ENCODE measurements at regions not wholly inside any gene's neighbourhood (a gene's known extent, or its start where the extent isn't known, plus 50 kb on each side); places are given as distances from the start of the nearest gene placed in this dataset.

DNA sequence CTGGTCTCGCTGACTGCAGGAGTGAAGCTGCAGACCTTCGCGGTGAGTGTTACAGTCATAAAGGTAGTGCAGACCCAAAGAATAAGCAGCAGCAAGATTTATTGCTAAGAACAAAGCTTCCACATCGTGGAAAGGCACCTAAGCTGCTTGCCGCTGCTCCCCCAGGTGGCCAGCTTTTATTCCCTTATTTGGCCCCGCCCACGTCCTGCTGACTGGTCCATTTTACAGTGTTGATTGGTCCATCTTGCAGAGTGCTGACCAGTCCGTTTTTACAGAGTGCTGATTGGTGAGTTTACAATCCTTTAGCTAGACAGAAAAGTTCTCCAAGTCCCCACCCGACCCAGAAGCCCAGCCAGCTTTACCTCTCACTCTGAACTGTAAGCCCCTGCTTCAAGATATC lies 227.8 kb downstream of the ABCC12 start:
- Histone ChIP-seq H4K20me1 (ENCODE audit: insufficient read depth, low read length) (no peaks in the 10 kb centered on the region), H3K36me3 (ENCODE audit: insufficient read depth, low read length) (no peaks in the 10 kb centered on the region), H3K4me1 (ENCODE audit: insufficient read depth, low read length, poor library complexity, severe bottlenecking) (no peaks in the 10 kb centered on the region), H2AFZ (ENCODE audit: low read length) (no peak overlapping the region), H3K4me2 (ENCODE audit: low read length) (no peak overlapping the region), H3K9me3 (ENCODE audit: low read length) (no peaks in the 10 kb centered on the region), H3K27ac (ENCODE audit: low read depth, low read length, poor library complexity, severe bottlenecking) (no peak overlapping the region), H3K79me2 (ENCODE audit: insufficient read depth, low read depth, low read length) (no peaks in the 10 kb centered on the region), H3K4me3 (ENCODE audit: low read depth, low read length, poor library complexity, severe bottlenecking) (no peak overlapping the region), H3K9me2 (ENCODE audit: insufficient read depth, low read length) (no peaks in the 10 kb centered on the region)
- BruUV-seq (replicated peaks) = no TSS peak
- intact Hi-C loops (cut with micrococcal nuclease; ENCODE audit: unreplicated experiment) = no loop called here
- TF ChIP-seq, protein P1, sequence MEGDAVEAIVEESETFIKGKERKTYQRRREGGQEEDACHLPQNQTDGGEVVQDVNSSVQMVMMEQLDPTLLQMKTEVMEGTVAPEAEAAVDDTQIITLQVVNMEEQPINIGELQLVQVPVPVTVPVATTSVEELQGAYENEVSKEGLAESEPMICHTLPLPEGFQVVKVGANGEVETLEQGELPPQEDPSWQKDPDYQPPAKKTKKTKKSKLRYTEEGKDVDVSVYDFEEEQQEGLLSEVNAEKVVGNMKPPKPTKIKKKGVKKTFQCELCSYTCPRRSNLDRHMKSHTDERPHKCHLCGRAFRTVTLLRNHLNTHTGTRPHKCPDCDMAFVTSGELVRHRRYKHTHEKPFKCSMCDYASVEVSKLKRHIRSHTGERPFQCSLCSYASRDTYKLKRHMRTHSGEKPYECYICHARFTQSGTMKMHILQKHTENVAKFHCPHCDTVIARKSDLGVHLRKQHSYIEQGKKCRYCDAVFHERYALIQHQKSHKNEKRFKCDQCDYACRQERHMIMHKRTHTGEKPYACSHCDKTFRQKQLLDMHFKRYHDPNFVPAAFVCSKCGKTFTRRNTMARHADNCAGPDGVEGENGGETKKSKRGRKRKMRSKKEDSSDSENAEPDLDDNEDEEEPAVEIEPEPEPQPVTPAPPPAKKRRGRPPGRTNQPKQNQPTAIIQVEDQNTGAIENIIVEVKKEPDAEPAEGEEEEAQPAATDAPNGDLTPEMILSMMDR (conservative IDR thresholded peaks at IDR 0.05; ENCODE audit: low read length) = peak; percentile 37; the same call in 1 of the 2 replicates
- no peak for TF ChIP-seq EZH2phosphoT487 (IDR thresholded peaks at IDR 0.05; ENCODE audit: borderline replicate concordance, low read depth, low read length)
- CTCF ChIA-PET (ENCODE audit: unreplicated experiment) = no interaction called here
- POLR2A ChIA-PET = no interaction called here
- peak; percentile 18 for DNase-seq (ENCODE audit: low spot score)

DNA sequence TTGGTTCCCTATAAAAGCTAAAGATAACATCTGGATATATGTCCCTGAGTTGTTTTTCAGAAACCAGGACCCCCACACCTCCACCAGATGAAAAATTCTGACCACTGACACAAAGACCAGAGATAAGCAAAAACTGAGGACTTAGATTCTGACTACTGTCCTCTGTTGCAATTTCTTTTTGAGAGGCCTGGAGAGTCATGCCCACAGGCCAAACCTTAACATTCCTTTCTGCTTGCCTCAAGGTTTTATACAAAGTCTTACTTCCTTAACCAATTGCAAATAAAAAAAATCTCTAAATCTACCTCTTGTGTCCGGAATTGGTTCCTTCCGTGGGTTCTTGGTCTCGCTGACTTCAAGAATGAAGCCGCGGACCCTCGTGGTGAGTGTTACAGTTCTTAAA lies 228.5 kb downstream of the ABCC12 start:
- Histone ChIP-seq H3K4me3 (ENCODE audit: low read depth, low read length, poor library complexity, severe bottlenecking) (no peak overlapping the region), H3K27ac (ENCODE audit: low read depth, low read length, poor library complexity, severe bottlenecking) (no peak overlapping the region), H2AFZ (ENCODE audit: low read length) (no peak overlapping the region), H3K4me1 (ENCODE audit: insufficient read depth, low read length, poor library complexity, severe bottlenecking) (no peaks in the 10 kb centered on the region), H3K4me2 (ENCODE audit: low read length) (no peak overlapping the region), H4K20me1 (ENCODE audit: insufficient read depth, low read length) (no peaks in the 10 kb centered on the region), H3K9me3 (ENCODE audit: low read length) (no peaks in the 10 kb centered on the region), H3K9me2 (ENCODE audit: insufficient read depth, low read length) (no peaks in the 10 kb centered on the region), H3K36me3 (ENCODE audit: insufficient read depth, low read length) (no peaks in the 10 kb centered on the region), H3K79me2 (ENCODE audit: insufficient read depth, low read depth, low read length) (no peaks in the 10 kb centered on the region)
- POLR2A ChIA-PET = no interaction called here
- DNase-seq (ENCODE audit: low spot score) = no peak
- intact Hi-C loops (cut with micrococcal nuclease; ENCODE audit: unreplicated experiment) = no loop called here
- BruUV-seq (replicated peaks) = no TSS peak
- CTCF ChIA-PET (ENCODE audit: unreplicated experiment) = no interaction called here
- TF ChIP-seq EZH2phosphoT487 (IDR thresholded peaks at IDR 0.05; ENCODE audit: borderline replicate concordance, low read depth, low read length) = no peak
- TF ChIP-seq, protein P1 (conservative IDR thresholded peaks at IDR 0.05; ENCODE audit: low read length) = no peak

DNA sequence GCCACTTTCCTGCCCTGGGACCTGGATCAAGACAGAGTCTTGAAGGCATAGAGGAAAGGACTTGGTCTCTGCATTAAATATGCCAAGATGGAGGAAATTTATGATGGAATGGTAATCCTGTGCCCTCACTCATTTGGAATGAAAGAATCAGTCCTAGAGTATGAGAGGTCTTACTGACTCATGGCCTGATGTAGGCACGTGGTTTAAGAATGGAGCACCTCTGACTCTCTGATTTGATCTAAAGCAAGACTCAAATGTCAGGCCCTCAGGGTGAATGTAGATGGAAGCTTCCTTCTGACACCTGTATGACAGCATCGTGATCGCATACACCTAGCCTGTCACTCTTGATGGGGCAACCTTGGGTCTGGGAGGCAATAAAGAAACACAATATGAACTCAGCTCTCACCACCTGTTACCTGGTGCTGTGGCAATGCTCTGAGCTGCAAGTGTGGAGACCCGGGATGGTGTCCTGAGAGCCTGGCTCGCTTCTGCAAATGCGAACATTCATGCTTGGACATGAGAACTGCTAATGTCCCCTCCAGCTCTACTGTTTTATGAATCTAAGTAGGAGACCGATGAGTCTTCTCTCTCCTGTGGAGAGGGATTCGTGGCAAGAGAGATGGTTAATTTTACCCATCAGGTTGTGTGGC lies 229.9 kb downstream of the ABCC12 start:
- TF ChIP-seq EZH2phosphoT487 (IDR thresholded peaks at IDR 0.05; ENCODE audit: borderline replicate concordance, low read depth, low read length) = no peak
- TF ChIP-seq, protein P1 (conservative IDR thresholded peaks at IDR 0.05; ENCODE audit: low read length) = no peak
- no peaks in the 10 kb centered on the region for H3K4me1 ChIP-seq (ENCODE audit: insufficient read depth, low read length, poor library complexity, severe bottlenecking)
- CTCF ChIA-PET (ENCODE audit: unreplicated experiment) = no interaction called here
- H3K9me2 ChIP-seq (ENCODE audit: insufficient read depth, low read length) = no peaks in the 10 kb centered on the region
- POLR2A ChIA-PET = interaction anchor here (0.7 kb wide), 1 partner anchor 1541 kb away, joined by 5 read pairs; no protein-coding TSS in a partner anchor
- no peak overlapping the region for H3K27ac ChIP-seq (ENCODE audit: low read depth, low read length, poor library complexity, severe bottlenecking)
- no peaks in the 10 kb centered on the region for H3K79me2 ChIP-seq (ENCODE audit: insufficient read depth, low read depth, low read length)
- no peaks in the 10 kb centered on the region for H4K20me1 ChIP-seq (ENCODE audit: insufficient read depth, low read length)
- no peak for DNase-seq (ENCODE audit: low spot score)
- no peak overlapping the region for H2AFZ ChIP-seq (ENCODE audit: low read length)
- H3K4me3 ChIP-seq (ENCODE audit: low read depth, low read length, poor library complexity, severe bottlenecking) = no peak overlapping the region
- no peaks in the 10 kb centered on the region for H3K9me3 ChIP-seq (ENCODE audit: low read length)
- intact Hi-C loops (cut with micrococcal nuclease; ENCODE audit: unreplicated experiment) = no loop called here
- H3K36me3 ChIP-seq (ENCODE audit: insufficient read depth, low read length) = no peaks in the 10 kb centered on the region
- H3K4me2 ChIP-seq (ENCODE audit: low read length) = no peak overlapping the region
- BruUV-seq (replicated peaks) = no TSS peak

All from OCI-LY7 (cell line).